HUES6 (cell line): ENCODE measurements at regions not wholly inside any gene's neighbourhood (a gene's known extent, or its start where the extent isn't known, plus 50 kb on each side); places are given as distances from the start of the nearest gene placed in this dataset.

Experiments used
- H3K27ac ChIP-seq: 2 replicates; pipeline ENCODE4 v1.7.0; 2013; ENCODE audit warnings: low read depth, mild to moderate bottlenecking, low read length, inconsistent platforms
- H3K27me3 ChIP-seq: 2 replicates; pipeline ENCODE4 v1.6.1; 2013; ENCODE audit warnings: low read length; ENCODE audit not compliant: control insufficient read depth, insufficient read depth
- H3K36me3 ChIP-seq: 2 replicates; pipeline ENCODE4 v1.6.1; 2013; ENCODE audit warnings: low read length; ENCODE audit not compliant: control insufficient read depth, insufficient read depth
- H3K4me1 ChIP-seq: 2 replicates; pipeline ENCODE4 v1.6.1; 2013; ENCODE audit warnings: low read length; ENCODE audit not compliant: control insufficient read depth, insufficient read depth
- H3K4me3 ChIP-seq: 2 replicates; pipeline ENCODE4 v1.5.1; 2013; ENCODE audit warnings: low read depth, low read length
- H3K9ac ChIP-seq: one replicate; pipeline ENCODE4 v1.6.1; 2013; ENCODE audit warnings: mild to moderate bottlenecking, low read length
- H3K9me3 ChIP-seq: 2 replicates; pipeline ENCODE4 v1.6.1; 2013; ENCODE audit warnings: low read depth, low read length; ENCODE audit not compliant: control insufficient read depth, insufficient read depth

DNA sequence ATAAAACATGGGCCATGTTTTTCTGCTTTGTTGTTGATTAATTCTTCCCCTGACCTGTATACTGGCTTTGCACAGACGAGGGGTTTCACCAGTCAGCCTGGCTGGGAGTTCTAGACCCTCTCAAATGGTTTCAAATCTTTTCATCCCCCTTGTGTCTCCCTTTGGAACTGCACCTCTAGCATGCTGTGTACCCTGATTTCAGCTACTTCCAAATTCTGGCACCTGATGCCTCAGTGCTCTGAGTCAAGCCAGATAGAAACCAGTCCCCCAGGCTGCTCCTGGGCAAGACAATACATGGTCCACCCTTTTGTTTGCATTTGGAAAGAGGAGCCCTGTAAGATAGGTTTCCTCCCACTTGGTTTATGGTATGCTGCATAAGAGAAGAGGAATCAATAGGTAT lies 290.2 kb downstream of the BTBD3 start:
- no peak overlapping the region for H3K9ac ChIP-seq
- no peak overlapping the region for H3K27ac ChIP-seq
- H3K9me3 ChIP-seq = no peaks in the 10 kb centered on the region
- H3K36me3 ChIP-seq = no peaks in the 10 kb centered on the region
- H3K4me3 ChIP-seq = no peak overlapping the region
- no peaks in the 10 kb centered on the region for H3K4me1 ChIP-seq
- H3K27me3 ChIP-seq = no peaks in the 10 kb centered on the region

GRCh38 chr20:12210591-12210990 lies 292.9 kb downstream of the BTBD3 start:
- no peak overlapping the region for H3K4me3 ChIP-seq
- no peaks in the 10 kb centered on the region for H3K4me1 ChIP-seq
- no peak overlapping the region for H3K9ac ChIP-seq
- H3K27ac ChIP-seq = no peak overlapping the region
- no peaks in the 10 kb centered on the region for H3K27me3 ChIP-seq
- no peaks in the 10 kb centered on the region for H3K36me3 ChIP-seq
- no peaks in the 10 kb centered on the region for H3K9me3 ChIP-seq

DNA sequence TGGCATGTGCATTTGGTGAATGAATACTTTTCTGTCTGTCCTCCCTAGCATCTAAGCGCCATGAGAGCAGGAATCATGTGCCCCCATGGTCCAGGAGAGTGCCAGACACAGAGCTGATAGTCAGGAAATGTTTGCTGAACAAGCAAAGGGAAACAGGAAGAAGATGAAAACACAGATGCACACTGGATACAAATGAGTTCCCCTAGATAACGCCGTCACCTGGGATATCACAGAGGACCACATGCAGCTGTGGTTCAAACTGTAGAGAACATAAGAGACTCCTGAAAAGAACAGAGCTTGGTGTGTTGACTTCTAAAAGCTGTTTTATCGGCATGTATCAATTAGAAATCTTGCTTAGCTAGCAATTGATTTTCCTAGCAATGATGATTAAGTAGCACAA lies 293.7 kb downstream of the BTBD3 start:
- H3K9ac ChIP-seq = no peak overlapping the region

DNA sequence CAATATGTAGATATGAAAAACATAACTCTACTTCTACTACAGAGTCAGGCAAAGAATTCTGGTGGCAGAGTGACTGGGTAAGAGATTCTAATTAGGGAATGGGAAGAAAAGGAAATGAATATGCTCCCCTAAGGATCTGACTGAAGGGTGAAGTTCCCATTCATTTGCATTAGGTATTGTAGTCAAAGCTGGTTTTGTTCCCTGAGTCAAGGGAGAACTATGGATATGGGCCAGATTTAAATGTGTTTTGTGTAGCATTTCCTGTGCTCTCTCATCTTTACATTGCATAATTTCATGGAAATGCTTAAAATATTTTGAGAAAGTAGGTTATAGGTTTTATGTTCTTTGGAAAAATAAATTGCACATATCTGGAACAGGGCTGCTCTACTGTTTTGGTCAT lies 299.7 kb downstream of the BTBD3 start:
- Histone ChIP-seq H3K9me3 (peaks cover 5% of the 10 kb centered on the region; the same call in 1 of the 2 replicates), H3K36me3 (no peaks in the 10 kb centered on the region), H3K4me1 (peaks cover 11% of the 10 kb centered on the region; the same call in 1 of the 2 replicates), H3K9ac (no peak overlapping the region), H3K27me3 (no peaks in the 10 kb centered on the region), H3K27ac (no peak overlapping the region), H3K4me3 (no peak overlapping the region)

More for the DNA sequence above, 293.7 kb downstream of the BTBD3 start:
- H3K4me1 ChIP-seq = no peaks in the 10 kb centered on the region
- H3K36me3 ChIP-seq = no peaks in the 10 kb centered on the region
- no peak overlapping the region for H3K4me3 ChIP-seq
- H3K27ac ChIP-seq = no peak overlapping the region
- H3K27me3 ChIP-seq = no peaks in the 10 kb centered on the region
- H3K9me3 ChIP-seq = peaks cover 2% of the 10 kb centered on the region; the same call in 1 of the 2 replicates

- H3K9me3 ChIP-seq = peaks cover 5% of the 10 kb centered on the region; the same call in 1 of the 2 replicates
- H3K36me3 ChIP-seq = no peaks in the 10 kb centered on the region
- no peak overlapping the region for H3K27ac ChIP-seq
Observed at GRCh38 chr20:12219798-12220197, 302.1 kb downstream of the BTBD3 start.

DNA sequence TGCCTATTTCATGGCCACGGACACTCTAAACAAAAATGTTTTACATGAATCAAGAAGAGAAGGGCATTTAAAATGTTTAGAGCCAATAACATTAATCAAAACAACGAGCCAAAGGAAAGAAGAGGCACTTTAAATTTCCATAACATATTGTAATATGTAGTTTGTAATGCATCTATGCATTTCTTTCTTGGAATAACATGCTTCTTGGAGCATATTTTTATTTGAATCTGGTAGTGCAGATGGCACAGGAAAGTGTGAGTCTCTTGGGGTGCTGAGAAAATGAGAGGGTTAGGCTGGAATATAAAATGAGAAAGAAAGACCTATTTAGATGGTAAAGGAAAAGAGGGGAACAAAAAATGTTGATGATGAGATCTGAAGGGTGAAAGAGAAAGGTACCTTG lies 305.4 kb downstream of the BTBD3 start:
- H3K4me1 ChIP-seq = no peaks in the 10 kb centered on the region
- no peaks in the 10 kb centered on the region for H3K27me3 ChIP-seq
- H3K4me3 ChIP-seq = no peak overlapping the region
- no peak overlapping the region for H3K9ac ChIP-seq
- H3K9me3 ChIP-seq = no peaks in the 10 kb centered on the region
- H3K27ac ChIP-seq = no peak overlapping the region
- no peaks in the 10 kb centered on the region for H3K36me3 ChIP-seq

More at GRCh38 chr20:12219798-12220197, 302.1 kb downstream of the BTBD3 start:
- Histone ChIP-seq H3K9ac (no peak overlapping the region), H3K4me3 (no peak overlapping the region), H3K27me3 (no peaks in the 10 kb centered on the region), H3K4me1 (peaks cover 11% of the 10 kb centered on the region; the same call in 1 of the 2 replicates)

- Histone ChIP-seq H3K9ac (no peak overlapping the region), H3K4me3 (no peak overlapping the region), H3K9me3 (no peaks in the 10 kb centered on the region), H3K27ac (no peak overlapping the region), H3K36me3 (no peaks in the 10 kb centered on the region), H3K4me1 (no peaks in the 10 kb centered on the region), H3K27me3 (no peaks in the 10 kb centered on the region)
Observed at GRCh38 chr20:12225898-12226297, 308.2 kb downstream of the BTBD3 start.

- Histone ChIP-seq H3K9me3 (no peaks in the 10 kb centered on the region), H3K36me3 (no peaks in the 10 kb centered on the region), H3K27ac (no peak overlapping the region), H3K27me3 (no peaks in the 10 kb centered on the region), H3K4me3 (no peak overlapping the region), H3K4me1 (no peaks in the 10 kb centered on the region), H3K9ac (no peak overlapping the region)
Observed at GRCh38 chr20:12229891-12230290, 312.2 kb downstream of the BTBD3 start.

DNA sequence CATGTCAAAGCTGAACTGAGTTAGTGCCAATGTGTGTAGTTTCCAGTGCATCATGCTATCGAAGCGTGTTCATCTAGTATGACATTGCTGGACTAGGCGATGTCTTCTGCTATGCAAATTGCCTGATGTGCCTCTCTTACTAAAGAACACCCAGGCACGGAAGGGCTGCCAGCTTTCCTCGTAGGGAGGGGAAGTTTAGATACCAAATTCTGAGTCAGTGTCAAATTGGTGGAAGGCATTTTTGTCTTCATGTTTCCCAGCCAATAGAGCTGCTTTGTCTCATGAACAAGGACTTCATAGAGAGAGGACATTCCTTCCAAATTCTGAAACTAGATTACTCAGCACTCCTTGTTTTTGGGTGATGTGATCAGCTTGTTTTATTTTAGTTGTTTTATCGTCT lies 320.1 kb downstream of the BTBD3 start:
- Histone ChIP-seq H3K27me3 (no peaks in the 10 kb centered on the region), H3K36me3 (no peaks in the 10 kb centered on the region), H3K9me3 (no peaks in the 10 kb centered on the region), H3K9ac (no peak overlapping the region), H3K4me3 (no peak overlapping the region), H3K27ac (no peak overlapping the region), H3K4me1 (no peaks in the 10 kb centered on the region)

DNA sequence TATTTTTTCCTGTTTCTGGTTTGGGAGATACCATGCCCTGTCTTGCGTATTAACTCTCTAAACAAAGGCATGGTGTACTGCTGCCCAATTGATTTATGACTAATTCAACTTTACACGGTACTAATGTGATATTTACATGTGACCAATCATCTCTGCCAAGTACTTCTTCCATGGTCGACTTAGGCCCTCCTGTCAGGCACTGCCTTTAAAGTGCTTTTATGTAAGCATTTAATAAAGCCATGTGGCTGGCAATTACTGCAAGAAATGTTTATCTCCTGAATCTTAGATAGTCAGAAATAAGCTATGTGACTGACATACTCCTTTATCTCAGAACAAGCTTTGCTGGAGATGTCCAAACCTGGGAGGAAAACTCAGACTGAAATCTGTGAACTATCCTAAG lies 323.4 kb downstream of the BTBD3 start:
- H3K9me3 ChIP-seq = no peaks in the 10 kb centered on the region

DNA sequence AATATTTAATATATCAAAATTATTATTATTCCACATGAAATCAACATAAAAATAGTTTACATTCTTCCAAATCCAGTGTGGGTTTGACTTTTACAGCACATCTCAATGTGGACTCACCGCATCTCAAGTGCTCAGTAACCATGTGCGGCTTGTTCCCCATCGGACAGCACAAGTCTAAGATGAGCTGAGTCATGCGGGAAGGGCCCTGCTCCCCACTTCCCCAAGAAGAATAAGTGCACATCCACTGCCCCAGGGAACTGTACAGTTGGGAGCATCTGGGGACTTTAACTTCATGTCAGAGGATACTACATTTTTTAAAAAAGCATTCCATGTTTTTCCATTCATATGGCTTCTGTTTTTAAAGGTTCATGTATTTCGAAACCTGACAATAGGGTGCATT lies 325.6 kb downstream of the BTBD3 start:
- no peaks in the 10 kb centered on the region for H3K36me3 ChIP-seq
- H3K27me3 ChIP-seq = no peaks in the 10 kb centered on the region
- no peak overlapping the region for H3K27ac ChIP-seq
- no peaks in the 10 kb centered on the region for H3K9me3 ChIP-seq
- H3K4me3 ChIP-seq = no peak overlapping the region
- no peaks in the 10 kb centered on the region for H3K4me1 ChIP-seq
- no peak overlapping the region for H3K9ac ChIP-seq

More for the DNA sequence above, 323.4 kb downstream of the BTBD3 start:
- no peaks in the 10 kb centered on the region for H3K36me3 ChIP-seq
- H3K9ac ChIP-seq = no peak overlapping the region
- H3K4me3 ChIP-seq = no peak overlapping the region
- no peaks in the 10 kb centered on the region for H3K4me1 ChIP-seq
- H3K27me3 ChIP-seq = no peaks in the 10 kb centered on the region
- H3K27ac ChIP-seq = no peak overlapping the region

GRCh38 chr20:12248481-12248880 lies 330.8 kb downstream of the BTBD3 start:
- Histone ChIP-seq H3K9ac (no peak overlapping the region), H3K4me1 (peaks cover 13% of the 10 kb centered on the region), H3K36me3 (no peaks in the 10 kb centered on the region), H3K27me3 (no peaks in the 10 kb centered on the region), H3K4me3 (no peak overlapping the region), H3K27ac (no peak overlapping the region), H3K9me3 (no peaks in the 10 kb centered on the region)
